ENCODE measurements at regions not wholly inside any gene's neighbourhood (a gene's known extent, or its start where the extent isn't known, plus 50 kb on each side); places are given as distances from the start of the nearest gene placed in this dataset.

GRCh38 chr16:13540771-13541170 lies 379.2 kb upstream of the ERCC4 start:
- no peaks in the 10 kb centered on the region for H3K23me2 ChIP-seq (ENCODE audit: insufficient read length, low read depth, low read length, poor library complexity, severe bottlenecking)
- no peak for DNase-seq
- no peak overlapping the region for H2BK15ac ChIP-seq (ENCODE audit: low read depth, low read length)
- no peak overlapping the region for H2BK5ac ChIP-seq (ENCODE audit: insufficient read length, low read length)
- Mint-ChIP-seq H3K36me3 (ENCODE audit: insufficient read depth in 1 of 3, low read depth in 3 of 3) (peaks cover 0 to 3% (median 0%) of the 10 kb centered on the region in 3 experiments; a peak in 2 of 7 replicates), H3K9me3 (peaks cover 0 to 3% of the 10 kb centered on the region in 2 experiments; a peak in 2 of 5 replicates), H3K27me3 (ENCODE audit: low read depth) (no peaks in the 10 kb centered on the region; the same call in 1 of the 2 replicates), H3K4me3 (no peak overlapping the region), H3K27ac (no peak overlapping the region), H3K4me1 (peaks cover 3 to 5% of the 10 kb centered on the region in 2 experiments; a peak in 3 of 4 replicates)
- H4K20me1 ChIP-seq (ENCODE audit: control insufficient read depth, insufficient read depth, insufficient read length), result no peaks in the 10 kb centered on the region
- H2BK20ac ChIP-seq (ENCODE audit: low read depth, low read length, poor library complexity, severe bottlenecking), result no peak overlapping the region
- H4K8ac ChIP-seq (replicated peaks; ENCODE audit: insufficient read length, low read depth, low read length), result no peak overlapping the region
- H3K27me3 ChIP-seq (ENCODE audit: insufficient read depth, low read length), result no peaks in the 10 kb centered on the region
- H3K27ac ChIP-seq (ENCODE audit: insufficient read length, low read depth, low read length), result no peak overlapping the region
- no peak overlapping the region for H3K18ac ChIP-seq (ENCODE audit: insufficient read length, low read depth, low read length)
- H2AK5ac ChIP-seq (ENCODE audit: insufficient read length, low read length), result no peak overlapping the region
- no peak overlapping the region for H2AFZ ChIP-seq (ENCODE audit: low read length)
- H3K14ac ChIP-seq (ENCODE audit: insufficient read depth, low read length), result no peak overlapping the region
- H3T11ph ChIP-seq (ENCODE audit: low read length), result no peak overlapping the region
- H3K56ac ChIP-seq (ENCODE audit: insufficient read length, low read depth, low read length), result no peak overlapping the region
- H3K9me3 ChIP-seq (ENCODE audit: control insufficient read depth, low read depth, low read length), result no peaks in the 10 kb centered on the region
- whole genome bisulfite sequencing (ENCODE audit: extremely low coverage, insufficient read length, low lambda C conversion rate), result no CpG with 5 or more reads among the region's 4 CpGs
- no peak overlapping the region for H2BK12ac ChIP-seq (ENCODE audit: insufficient read length, low read depth, low read length)
- no peak overlapping the region for H4K5ac ChIP-seq (ENCODE audit: insufficient read length, low read depth, low read length)
- H3K9ac ChIP-seq (ENCODE audit: extremely low read depth, insufficient read length, low read length), result no peak overlapping the region
- H3K23ac ChIP-seq (ENCODE audit: insufficient read length, low read depth, low read length), result no peak overlapping the region
- no peak overlapping the region for H3K4me2 ChIP-seq (ENCODE audit: insufficient read depth, insufficient read length, low read length)
- no peak overlapping the region for H2BK120ac ChIP-seq (ENCODE audit: low read depth, low read length, poor library complexity, severe bottlenecking)
- no peaks in the 10 kb centered on the region for H3K79me1 ChIP-seq (ENCODE audit: insufficient read depth, low read depth, low read length, poor library complexity, severe bottlenecking)
- no peaks in the 10 kb centered on the region for H3K79me2 ChIP-seq (ENCODE audit: insufficient read depth, low read length)
- no peak overlapping the region for H4K91ac ChIP-seq (ENCODE audit: insufficient read length, low read depth, low read length)
- no peaks in the 10 kb centered on the region for H3K4me1 ChIP-seq (ENCODE audit: insufficient read depth, low read length)
- no peak overlapping the region for H3K4ac ChIP-seq (ENCODE audit: low read depth, low read length)
- TF ChIP-seq CTCF (conservative IDR thresholded peaks at IDR 0.05), result no peak
